Stimulated activated CD4-positive, alpha-beta T cell treated with anti-CD3 and anti-CD28 coated beads, Interleukin-12 subunit alpha, Interleukin-12 subunit beta, amount 100 ng/mL, for 24 hours (primary cell): ENCODE measurements at regions not wholly inside any gene's neighbourhood (a gene's known extent, or its start where the extent isn't known, plus 50 kb on each side); places are given as distances from the start of the nearest gene placed in this dataset.
"Not testable (repeated sequence)": the region's sequence is repeated elsewhere in the genome, so short reads cannot be mapped to it uniquely, and the experiment has no call there.

ENCODE experiments used
- DNase-seq, 2 experiments: peaks; one replicate each; pipeline ENCODE4 v3.0.0-alpha.2; 2020; ENCODE audit warnings: low read depth in 2 of 2

- no peak for DNase-seq
These were observed 50.4 kb downstream of the SHOC1 start for GRCh38 chr9:111744363-111744762.

- peak in 1 of 2 experiments; percentile 8 for DNase-seq
These were observed 51.5 kb downstream of the SHOC1 start for GRCh38 chr9:111743275-111743674.

- no peak for DNase-seq
These were observed 54.0 kb downstream of the SHOC1 start for GRCh38 chr9:111740739-111741138.

- DNase-seq, result no peak
These were observed 58.0 kb downstream of the SHOC1 start for GRCh38 chr9:111736714-111737113.

GRCh38 chr9:111735344-111735743, 59.4 kb downstream of the SHOC1 start:
- DNase-seq, result not testable (repeated sequence)

- no peak for DNase-seq
These were observed 62.8 kb downstream of the SHOC1 start for GRCh38 chr9:111731928-111732327.

GRCh38 chr9:111730937-111731567, 63.7 kb downstream of the SHOC1 start:
- no peak for DNase-seq

- no peak for DNase-seq
These were observed 65.9 kb downstream of the SHOC1 start for GRCh38 chr9:111728617-111729366.

- DNase-seq, result no peak
These were observed 66.6 kb downstream of the SHOC1 start for GRCh38 chr9:111728143-111728542.

GRCh38 chr9:111726949-111727348, 65.5 kb downstream of the GNG10 start:
- DNase-seq, result no peak

- DNase-seq, result no peak
These were observed 58.8 kb downstream of the GNG10 start for GRCh38 chr9:111720174-111720573.
